ENCODE measurements at regions not wholly inside any gene's neighbourhood (a gene's known extent, or its start where the extent isn't known, plus 50 kb on each side); places are given as distances from the start of the nearest gene placed in this dataset.

GRCh38 chr2:64823794-64824193 is 165.4 kb upstream of the SLC1A4 start:
- no peak for TF ChIP-seq EZH2 (IDR thresholded peaks at IDR 0.05; ENCODE audit: borderline replicate concordance, low read depth, low read length, poor library complexity, severe bottlenecking)
- TF ChIP-seq, protein P1, sequence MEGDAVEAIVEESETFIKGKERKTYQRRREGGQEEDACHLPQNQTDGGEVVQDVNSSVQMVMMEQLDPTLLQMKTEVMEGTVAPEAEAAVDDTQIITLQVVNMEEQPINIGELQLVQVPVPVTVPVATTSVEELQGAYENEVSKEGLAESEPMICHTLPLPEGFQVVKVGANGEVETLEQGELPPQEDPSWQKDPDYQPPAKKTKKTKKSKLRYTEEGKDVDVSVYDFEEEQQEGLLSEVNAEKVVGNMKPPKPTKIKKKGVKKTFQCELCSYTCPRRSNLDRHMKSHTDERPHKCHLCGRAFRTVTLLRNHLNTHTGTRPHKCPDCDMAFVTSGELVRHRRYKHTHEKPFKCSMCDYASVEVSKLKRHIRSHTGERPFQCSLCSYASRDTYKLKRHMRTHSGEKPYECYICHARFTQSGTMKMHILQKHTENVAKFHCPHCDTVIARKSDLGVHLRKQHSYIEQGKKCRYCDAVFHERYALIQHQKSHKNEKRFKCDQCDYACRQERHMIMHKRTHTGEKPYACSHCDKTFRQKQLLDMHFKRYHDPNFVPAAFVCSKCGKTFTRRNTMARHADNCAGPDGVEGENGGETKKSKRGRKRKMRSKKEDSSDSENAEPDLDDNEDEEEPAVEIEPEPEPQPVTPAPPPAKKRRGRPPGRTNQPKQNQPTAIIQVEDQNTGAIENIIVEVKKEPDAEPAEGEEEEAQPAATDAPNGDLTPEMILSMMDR (conservative IDR thresholded peaks at IDR 0.05; ENCODE audit: low read depth, low read length), result no peak

Data from A673 (cell line).